HG03460 (cell line): ENCODE measurements at regions not wholly inside any gene's neighbourhood (a gene's known extent, or its start where the extent isn't known, plus 50 kb on each side); places are given as distances from the start of the nearest gene placed in this dataset.
"Not testable (repeated sequence)": the region's sequence is repeated elsewhere in the genome, so short reads cannot be mapped to it uniquely, and the experiment has no call there.

ENCODE experiments used
- ATAC-seq: cut with Tn5 transposase; IDR thresholded peaks from one replicate; pipeline ENCODE4 v1.9.1; 2021; ENCODE audit not compliant: unreplicated experiment

DNA sequence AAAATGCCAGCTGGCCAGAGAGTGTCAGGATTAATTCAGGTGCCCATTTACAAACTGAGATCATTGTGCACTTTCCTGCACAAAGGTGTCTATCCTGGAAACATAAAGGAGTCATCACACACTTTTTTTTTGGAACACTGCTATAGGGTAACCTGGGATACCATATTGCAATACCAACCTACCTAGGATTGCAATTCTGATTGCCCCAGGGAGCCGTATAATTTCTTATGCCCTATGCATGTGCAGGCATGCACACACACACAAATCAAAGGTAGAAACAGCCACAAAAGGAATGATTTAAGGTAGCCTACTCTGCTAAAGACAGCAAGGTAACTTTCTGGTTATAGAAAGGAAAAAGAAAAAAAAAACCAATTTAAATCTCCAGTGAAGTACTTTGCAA is 285.3 kb upstream of the KITLG start:
- no peak for ATAC-seq

DNA sequence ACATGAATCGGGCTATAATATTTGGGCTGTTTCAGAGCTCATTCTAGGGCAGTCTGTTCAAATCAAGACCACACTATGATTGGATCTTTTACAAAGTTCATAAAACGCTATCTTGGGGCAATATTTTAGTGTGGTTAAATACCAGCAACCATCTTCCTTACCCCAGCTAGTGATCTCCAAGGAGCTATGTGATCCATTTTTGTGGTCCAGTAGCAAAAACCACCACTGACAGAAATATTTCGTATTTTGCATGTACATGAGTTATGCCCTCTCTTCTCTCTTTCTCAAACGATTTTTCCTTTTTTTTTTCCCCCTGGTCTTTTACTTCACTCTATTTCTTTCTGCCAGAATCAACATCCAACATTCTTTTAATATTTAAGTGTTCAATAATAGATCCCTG is 280.6 kb upstream of the KITLG start:
- ATAC-seq, result no peak

- ATAC-seq, result no peak
These were observed 275.9 kb upstream of the KITLG start for GRCh38 chr12:88856201-88856600.

DNA sequence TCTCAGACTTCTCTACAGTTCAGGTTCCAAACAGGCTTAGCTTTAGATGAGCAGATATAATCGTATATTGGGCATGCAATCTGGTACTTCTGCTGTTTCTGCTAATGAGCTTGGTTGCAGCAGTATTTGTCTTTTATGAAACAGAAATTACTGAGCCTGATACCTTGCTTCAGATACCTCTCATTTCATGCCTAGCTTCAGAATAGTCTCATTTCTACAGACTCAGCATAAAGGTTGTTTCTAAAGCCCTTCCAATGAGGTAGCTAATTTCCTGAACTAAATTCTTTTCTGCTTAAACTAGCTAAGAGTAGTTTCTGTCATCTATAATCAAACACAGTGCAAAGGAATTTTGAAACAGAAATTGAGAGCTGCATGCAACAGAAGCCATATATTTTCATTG is 275.0 kb upstream of the KITLG start:
- no peak for ATAC-seq

DNA sequence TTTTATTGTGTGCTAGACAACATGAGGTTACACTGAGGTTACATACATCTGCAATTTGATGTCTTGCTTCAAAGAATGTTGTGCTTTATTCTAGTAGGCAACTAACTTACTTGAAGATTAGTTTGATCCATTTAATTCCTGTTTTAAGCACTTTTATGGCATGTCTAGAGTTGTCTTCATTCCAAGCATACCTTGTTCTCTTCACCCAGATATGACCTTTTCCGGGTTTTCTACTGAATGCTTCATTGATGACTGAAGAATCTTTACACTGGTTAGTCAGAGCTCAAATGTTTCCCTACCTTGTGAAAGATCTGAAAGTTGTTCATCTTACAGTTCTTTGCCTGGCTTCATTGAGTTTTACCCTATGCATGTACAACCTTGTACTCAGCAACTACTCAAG is 274.0 kb upstream of the KITLG start:
- no peak for ATAC-seq

DNA sequence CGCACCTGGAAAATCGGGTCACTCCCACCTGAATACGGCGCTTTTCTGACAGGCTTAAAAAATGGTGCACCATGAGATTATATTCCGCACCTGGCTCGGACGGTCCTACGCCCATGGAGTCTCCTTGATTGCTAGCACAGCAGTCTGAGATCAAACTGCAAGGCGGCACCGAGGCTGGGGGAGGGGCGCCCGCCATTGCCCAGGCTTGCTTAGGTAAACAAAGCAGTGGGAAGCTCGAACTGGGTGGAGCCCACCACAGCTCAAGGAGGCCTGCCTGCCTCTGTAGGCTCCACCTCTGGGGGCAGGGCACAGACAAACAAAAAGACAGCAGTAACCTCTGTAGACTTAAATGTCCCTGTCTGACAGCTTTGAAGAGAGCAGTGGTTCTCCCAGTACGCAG is 267.0 kb upstream of the KITLG start:
- ATAC-seq, result not testable (repeated sequence)

DNA sequence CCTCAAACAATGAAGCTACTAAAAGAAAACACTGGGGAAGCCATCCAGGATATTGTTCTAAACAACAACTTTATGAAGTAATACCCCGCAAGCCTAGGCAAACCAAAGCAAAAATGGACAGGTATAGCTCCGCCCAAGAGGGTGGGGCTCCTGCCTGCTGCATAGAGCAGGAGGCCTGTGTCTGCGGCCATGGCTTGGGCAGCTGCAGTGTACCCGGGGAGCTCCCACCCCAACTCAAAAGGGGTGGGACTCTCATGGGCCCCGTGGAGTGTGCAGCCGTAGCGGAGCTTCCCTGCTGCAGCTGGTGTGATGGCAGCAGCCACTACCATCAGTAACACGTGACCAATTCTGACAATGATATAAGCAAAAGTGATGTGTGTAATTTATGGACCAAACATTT is 264.2 kb upstream of the KITLG start:
- ATAC-seq, result no peak

GRCh38 chr12:88842314-88842713 is 262.0 kb upstream of the KITLG start:
- ATAC-seq, result no peak

DNA sequence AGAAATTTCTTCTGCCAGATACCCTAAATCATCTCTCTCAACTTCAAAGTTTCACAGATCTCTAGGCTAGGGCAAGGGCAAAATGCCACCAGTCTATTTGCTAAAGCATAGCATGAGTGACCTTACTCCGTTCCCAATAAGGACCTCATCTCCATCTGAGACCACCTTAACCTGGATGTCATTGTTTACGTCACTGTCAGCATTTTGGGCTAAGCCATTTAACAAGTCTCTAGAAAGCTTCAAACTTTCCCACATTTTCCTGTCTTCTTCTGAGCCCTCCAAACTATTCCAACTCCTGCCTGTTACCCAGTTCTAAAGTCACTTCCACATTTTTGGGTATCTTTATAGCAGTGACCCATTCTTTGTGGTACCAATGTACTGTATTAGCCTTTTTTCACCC is 259.2 kb upstream of the KITLG start:
- no peak for ATAC-seq

DNA sequence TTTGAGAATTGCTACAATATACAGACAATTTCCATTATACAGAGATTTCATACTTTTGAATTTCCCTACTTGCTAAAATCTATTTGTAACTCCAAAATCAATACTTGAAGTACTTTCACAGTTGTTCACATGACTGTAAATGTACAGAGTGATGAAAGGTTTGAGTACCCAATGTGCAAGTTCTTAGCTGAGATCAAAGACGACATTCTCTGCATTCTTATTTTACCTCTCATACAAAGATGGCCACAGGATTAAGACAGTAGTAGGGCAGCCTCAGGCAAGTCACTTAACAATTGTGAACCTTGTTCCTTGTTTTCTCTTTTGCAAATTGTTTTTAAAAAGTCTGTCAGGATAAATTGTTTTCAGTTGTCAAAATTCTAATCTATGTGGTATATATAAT is 255.9 kb upstream of the KITLG start:
- ATAC-seq, result no peak

GRCh38 chr12:88834226-88834625 is 254.0 kb upstream of the KITLG start:
- no peak for ATAC-seq

GRCh38 chr12:88833641-88834116 is 253.4 kb upstream of the KITLG start:
- no peak for ATAC-seq

- ATAC-seq, result not testable (repeated sequence)
These were observed 248.3 kb upstream of the KITLG start for GRCh38 chr12:88828537-88828936.

- no peak for ATAC-seq
These were observed 239.7 kb upstream of the KITLG start for GRCh38 chr12:88820012-88820411.

- ATAC-seq, result no peak
These were observed 235.9 kb upstream of the KITLG start for GRCh38 chr12:88816201-88816600.

- ATAC-seq, result no peak
These were observed 234.5 kb upstream of the KITLG start for GRCh38 chr12:88814779-88815178.

- no peak for ATAC-seq
These were observed 232.3 kb upstream of the KITLG start for GRCh38 chr12:88812610-88813009.

GRCh38 chr12:88810806-88811205 is 230.5 kb upstream of the KITLG start:
- no peak for ATAC-seq

DNA sequence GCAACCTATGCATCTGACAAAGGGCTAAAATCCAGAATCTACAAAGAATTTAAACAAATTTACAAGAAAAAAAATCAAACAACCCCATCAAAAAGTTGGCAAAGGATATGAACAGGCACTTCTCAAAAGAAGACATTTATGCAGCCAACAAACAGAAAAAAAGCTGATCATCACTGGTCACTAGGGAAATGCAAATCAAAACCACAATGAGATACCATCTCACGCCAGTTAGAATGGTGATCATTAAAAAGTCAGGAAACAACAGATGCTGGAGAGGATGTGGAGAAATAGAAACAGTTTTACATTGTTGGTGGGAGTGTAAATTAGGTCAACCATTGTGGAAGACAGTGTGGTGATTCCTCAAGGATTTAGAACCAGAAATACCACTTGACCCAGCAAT is 229.6 kb upstream of the KITLG start:
- ATAC-seq, result not testable (repeated sequence)

DNA sequence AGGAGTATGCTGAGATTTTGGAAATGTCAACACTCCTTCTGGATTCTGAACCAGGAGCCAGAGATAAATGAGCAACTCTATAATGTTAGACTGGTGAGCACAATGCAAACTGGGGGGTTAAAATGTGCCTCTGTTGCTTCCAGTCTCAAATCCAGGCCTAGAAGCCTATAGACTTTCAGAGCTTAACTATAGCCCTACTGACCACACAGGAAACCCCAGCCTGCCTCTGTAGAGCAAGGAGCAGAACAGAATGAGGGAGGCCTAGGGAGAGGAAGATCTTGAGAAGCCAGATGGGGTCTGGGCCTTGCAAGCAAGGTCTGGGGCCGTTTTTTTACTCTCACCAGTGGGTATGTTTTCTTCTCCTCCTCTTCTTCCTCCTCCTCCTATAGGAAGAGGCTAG is 225.4 kb upstream of the KITLG start:
- ATAC-seq, result no peak

GRCh38 chr12:88805286-88805685 is 225.0 kb upstream of the KITLG start:
- ATAC-seq, result no peak

DNA sequence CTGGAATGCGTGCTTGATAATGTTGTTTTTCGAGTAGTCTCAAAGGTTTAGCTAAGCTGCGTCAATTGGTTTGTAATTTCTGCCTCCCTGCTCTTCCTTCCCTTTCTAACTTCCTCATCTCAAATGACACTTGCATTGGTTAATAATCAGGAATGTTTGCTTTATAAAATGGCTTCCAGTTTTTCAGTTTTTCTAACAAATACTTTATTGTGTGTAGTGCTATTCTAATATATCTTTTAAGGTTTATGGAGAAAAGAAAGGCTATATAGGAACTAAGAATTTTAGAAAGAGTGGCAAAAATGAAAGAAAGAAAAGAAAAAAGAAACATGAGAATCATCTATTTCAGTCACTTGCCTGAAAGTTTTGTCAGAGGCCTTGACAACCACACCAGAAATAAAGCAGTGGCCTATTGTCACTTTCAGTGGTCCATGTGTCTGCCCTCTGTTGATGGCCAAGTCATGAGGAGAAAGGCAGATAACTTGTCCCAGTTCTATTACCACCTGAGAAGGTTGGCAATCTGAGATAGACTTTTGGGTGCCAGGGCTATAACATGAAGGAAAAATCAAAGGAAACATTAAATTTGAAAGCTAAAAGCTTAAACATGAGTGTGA is 221.9 kb upstream of the KITLG start:
- no peak for ATAC-seq
